ENCODE measurements at regions not wholly inside any gene's neighbourhood (a gene's known extent, or its start where the extent isn't known, plus 50 kb on each side); places are given as distances from the start of the nearest gene placed in this dataset.

DNA sequence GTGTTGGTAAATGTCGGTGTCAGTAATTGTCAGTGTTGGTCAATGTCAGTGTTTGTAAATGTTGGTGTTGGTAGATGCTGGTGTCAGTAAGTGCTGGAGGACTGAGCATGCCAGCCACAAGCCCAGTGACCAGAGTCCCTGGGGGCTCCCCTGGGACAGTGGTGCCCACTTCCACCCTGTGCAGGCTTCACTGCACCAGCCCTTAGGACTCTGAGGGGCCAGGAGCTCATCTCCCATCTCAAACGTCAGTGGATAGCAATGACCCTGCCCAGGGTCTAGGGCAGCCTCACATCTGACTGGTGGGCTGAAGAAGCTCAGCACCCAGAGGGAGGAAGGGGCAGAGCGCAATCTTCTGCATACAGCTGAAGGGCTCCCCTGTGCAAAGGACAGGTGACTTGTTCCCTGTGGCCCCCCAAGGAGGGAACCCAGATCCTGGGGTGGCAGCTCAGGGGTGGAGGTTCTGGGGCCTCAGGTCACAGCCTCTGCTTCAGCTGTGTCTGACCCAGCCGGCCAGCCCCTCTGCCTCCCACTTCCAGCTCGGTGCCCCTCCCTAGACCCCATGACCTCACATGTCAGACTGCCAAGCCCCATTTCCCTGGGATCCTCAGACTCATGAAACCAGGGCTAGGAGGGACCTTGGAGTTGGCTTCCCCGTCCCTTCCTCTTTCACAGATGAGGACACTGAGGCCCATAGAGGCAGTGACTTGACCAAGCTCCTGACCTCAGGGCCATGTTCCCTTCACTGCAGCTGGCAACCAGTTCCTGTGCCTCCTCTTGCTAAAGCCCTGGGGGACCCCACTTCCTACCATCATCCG, 138.4 kb downstream of the CRYBB2 start:
- no peak for TF ChIP-seq POLR2A (IDR thresholded peaks at IDR 0.05)
- TF ChIP-seq, protein P1, sequence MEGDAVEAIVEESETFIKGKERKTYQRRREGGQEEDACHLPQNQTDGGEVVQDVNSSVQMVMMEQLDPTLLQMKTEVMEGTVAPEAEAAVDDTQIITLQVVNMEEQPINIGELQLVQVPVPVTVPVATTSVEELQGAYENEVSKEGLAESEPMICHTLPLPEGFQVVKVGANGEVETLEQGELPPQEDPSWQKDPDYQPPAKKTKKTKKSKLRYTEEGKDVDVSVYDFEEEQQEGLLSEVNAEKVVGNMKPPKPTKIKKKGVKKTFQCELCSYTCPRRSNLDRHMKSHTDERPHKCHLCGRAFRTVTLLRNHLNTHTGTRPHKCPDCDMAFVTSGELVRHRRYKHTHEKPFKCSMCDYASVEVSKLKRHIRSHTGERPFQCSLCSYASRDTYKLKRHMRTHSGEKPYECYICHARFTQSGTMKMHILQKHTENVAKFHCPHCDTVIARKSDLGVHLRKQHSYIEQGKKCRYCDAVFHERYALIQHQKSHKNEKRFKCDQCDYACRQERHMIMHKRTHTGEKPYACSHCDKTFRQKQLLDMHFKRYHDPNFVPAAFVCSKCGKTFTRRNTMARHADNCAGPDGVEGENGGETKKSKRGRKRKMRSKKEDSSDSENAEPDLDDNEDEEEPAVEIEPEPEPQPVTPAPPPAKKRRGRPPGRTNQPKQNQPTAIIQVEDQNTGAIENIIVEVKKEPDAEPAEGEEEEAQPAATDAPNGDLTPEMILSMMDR (IDR thresholded peaks at IDR 0.05) = no peak
